HFFc6 (cell line): ENCODE measurements at regions not wholly inside any gene's neighbourhood (a gene's known extent, or its start where the extent isn't known, plus 50 kb on each side); places are given as distances from the start of the nearest gene placed in this dataset.

ENCODE experiments used
- DNase-seq: peaks from one replicate; pipeline ENCODE4 v3.0.0-alpha.2; 2018
- H3K27ac Mint-ChIP-seq: 2 replicates; pipeline ENCODE4 v1.8.0; 2020; ENCODE audit warnings: mild to moderate bottlenecking, mixed read lengths
- H3K27me3 Mint-ChIP-seq: 2 replicates; pipeline ENCODE4 v1.8.0; 2021; ENCODE audit warnings: mild to moderate bottlenecking, moderate library complexity, mixed read lengths; ENCODE audit not compliant: insufficient read depth
- H3K36me3 Mint-ChIP-seq: 2 replicates; pipeline ENCODE4 v1.8.0; 2021; ENCODE audit warnings: low read depth, mixed read lengths
- H3K4me1 Mint-ChIP-seq: 2 replicates; pipeline ENCODE4 v1.8.0; 2020; ENCODE audit warnings: low read depth, mixed read lengths
- H3K4me3 Mint-ChIP-seq: 2 replicates; pipeline ENCODE4 v1.8.0; 2020; ENCODE audit warnings: mild to moderate bottlenecking, moderate library complexity, mixed read lengths
- H3K9me3 Mint-ChIP-seq: 2 replicates; pipeline ENCODE4 v1.8.0; 2020; ENCODE audit warnings: mild to moderate bottlenecking, mixed read lengths
- CTCF ChIP-seq: fragments of 200-600 bp; sonication (generic); IDR thresholded peaks from 2 replicates; pipeline ENCODE4 v1.5.0; 2021; ENCODE audit warnings: antibody characterized with exemption, mild to moderate bottlenecking

GRCh38 chrY:19307627-19308026 lies 436.9 kb downstream of the KDM5D start:
- H3K4me1 Mint-ChIP-seq = no peaks in the 10 kb centered on the region
- no peak overlapping the region for H3K4me3 Mint-ChIP-seq
- DNase-seq = no peak
- H3K9me3 Mint-ChIP-seq = no peaks in the 10 kb centered on the region
- H3K27ac Mint-ChIP-seq = no peak overlapping the region
- TF ChIP-seq CTCF = no peak
- H3K27me3 Mint-ChIP-seq = no peaks in the 10 kb centered on the region
- H3K36me3 Mint-ChIP-seq = no peaks in the 10 kb centered on the region

GRCh38 chrY:19303136-19303535 lies 441.4 kb downstream of the KDM5D start:
- Mint-ChIP-seq H3K36me3 (no peaks in the 10 kb centered on the region), H3K27ac (no peak overlapping the region), H3K9me3 (no peaks in the 10 kb centered on the region), H3K4me3 (no peak overlapping the region), H3K27me3 (no peaks in the 10 kb centered on the region), H3K4me1 (no peaks in the 10 kb centered on the region)
- DNase-seq = no peak
- no peak for TF ChIP-seq CTCF

DNA sequence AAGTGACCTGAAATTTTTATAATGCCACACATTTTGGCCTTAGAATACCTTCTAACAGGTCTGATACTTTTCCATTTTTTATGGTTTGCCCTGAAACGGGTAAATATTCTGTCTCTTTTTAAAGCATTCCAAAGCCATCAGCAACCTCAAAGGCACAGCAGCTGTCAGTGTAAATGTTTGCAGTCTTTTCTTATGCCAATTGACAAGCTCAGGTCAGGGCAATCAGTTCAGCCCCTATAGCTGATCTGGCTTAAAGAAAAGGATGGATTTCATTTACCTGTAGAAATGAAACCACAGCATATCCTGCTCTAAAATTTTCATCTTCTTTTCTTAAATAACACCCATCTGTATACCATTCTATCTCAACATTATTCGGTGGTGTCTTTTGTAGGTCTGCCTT lies 453.6 kb downstream of the KDM5D start:
- TF ChIP-seq CTCF = no peak
- Mint-ChIP-seq H3K4me3 (no peak overlapping the region), H3K27me3 (peaks cover 2% of the 10 kb centered on the region; the same call in 1 of the 2 replicates), H3K9me3 (no peaks in the 10 kb centered on the region), H3K27ac (no peak overlapping the region), H3K4me1 (no peaks in the 10 kb centered on the region), H3K36me3 (no peaks in the 10 kb centered on the region)
- no peak for DNase-seq

GRCh38 chrY:19274076-19274475 lies 470.4 kb downstream of the KDM5D start:
- no peak for TF ChIP-seq CTCF
- H3K4me1 Mint-ChIP-seq = no peaks in the 10 kb centered on the region
- H3K27me3 Mint-ChIP-seq = peaks cover 2% of the 10 kb centered on the region; the same call in 1 of the 2 replicates
- no peak overlapping the region for H3K27ac Mint-ChIP-seq
- no peaks in the 10 kb centered on the region for H3K9me3 Mint-ChIP-seq
- DNase-seq = no peak
- no peak overlapping the region for H3K4me3 Mint-ChIP-seq
- no peaks in the 10 kb centered on the region for H3K36me3 Mint-ChIP-seq

DNA sequence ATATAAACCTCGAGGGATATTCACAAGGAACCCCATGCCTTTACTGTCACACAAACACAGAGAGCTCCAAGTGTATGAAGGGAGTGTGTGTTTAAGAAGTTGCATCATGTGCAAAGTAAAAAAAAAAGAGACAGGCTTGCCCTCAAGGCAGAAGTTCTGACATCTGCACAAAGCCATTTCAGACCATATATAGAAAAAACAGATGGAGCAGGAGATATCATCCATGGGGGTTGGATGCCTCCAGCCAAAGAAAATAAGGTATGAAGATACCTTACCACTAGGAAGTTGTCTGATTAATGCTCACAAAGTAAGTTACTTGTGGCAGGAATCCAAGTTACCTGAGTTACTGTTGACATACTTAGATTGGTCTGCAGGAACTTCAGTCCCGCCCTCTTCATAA lies 476.2 kb downstream of the KDM5D start:
- Mint-ChIP-seq H3K4me3 (no peak overlapping the region), H3K9me3 (no peaks in the 10 kb centered on the region), H3K36me3 (no peaks in the 10 kb centered on the region), H3K27ac (no peak overlapping the region), H3K27me3 (peaks cover 2% of the 10 kb centered on the region; the same call in 1 of the 2 replicates), H3K4me1 (no peaks in the 10 kb centered on the region)
- no peak for TF ChIP-seq CTCF
- DNase-seq = no peak

DNA sequence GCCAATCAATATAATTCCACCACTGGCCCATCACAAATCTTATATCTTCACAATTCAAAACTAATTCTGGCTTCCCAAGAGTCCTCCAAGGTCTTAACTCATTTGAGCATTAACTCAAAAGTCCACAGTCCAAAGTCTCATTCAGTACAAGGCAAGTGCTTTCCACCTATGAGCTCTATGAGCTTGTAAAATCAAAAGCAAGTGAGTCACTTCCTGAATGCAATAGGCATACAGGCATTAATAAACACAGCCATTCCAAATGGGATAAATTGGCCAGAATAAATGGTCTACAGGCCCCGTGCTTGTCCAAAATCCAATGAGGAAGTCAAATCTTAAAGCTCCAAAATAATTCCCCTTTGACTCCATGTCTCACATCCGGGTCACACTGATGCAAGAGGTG lies 479.1 kb downstream of the KDM5D start:
- no peaks in the 10 kb centered on the region for H3K4me1 Mint-ChIP-seq
- H3K36me3 Mint-ChIP-seq = no peaks in the 10 kb centered on the region
- DNase-seq = no peak
- no peak overlapping the region for H3K4me3 Mint-ChIP-seq
- no peak for TF ChIP-seq CTCF
- no peak overlapping the region for H3K27ac Mint-ChIP-seq
- H3K9me3 Mint-ChIP-seq = no peaks in the 10 kb centered on the region
- H3K27me3 Mint-ChIP-seq = no peaks in the 10 kb centered on the region
